ENCODE measurements at regions not wholly inside any gene's neighbourhood (a gene's known extent, or its start where the extent isn't known, plus 50 kb on each side); places are given as distances from the start of the nearest gene placed in this dataset.

DNA sequence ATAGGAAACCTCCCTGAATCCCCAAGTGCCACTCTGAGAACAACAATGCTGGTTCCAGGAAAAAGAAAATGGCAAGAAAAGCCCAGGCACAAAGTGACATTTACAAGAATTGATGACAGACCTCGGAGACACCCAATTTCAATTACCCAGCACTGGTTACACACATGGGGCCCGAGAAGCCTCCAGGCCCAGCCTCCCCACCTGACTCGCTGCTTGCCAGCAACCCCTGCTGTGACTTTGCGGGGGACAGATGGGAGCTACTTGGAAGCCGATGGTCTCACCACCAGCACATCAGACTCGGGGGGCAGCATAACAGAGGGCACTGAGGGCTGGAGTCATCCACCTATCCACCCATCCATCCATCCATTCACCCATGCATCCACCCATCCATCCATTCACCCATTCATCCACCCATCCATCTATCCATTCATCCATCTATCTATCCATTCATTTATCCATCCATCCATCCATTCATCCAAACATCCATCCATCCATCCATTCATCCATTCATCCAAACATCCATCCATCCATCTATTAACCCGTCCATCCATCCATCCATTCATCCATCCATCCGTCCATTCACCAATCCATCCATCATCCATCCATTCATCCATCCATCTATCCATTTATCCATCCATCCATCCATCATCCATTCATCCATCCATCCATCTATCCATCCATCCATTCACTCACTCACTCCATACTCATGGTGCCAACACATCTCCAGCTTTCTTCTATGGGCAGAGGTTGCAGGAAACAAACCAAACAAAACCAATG, 567.6 kb downstream of the BRD1 start:
- TF ChIP-seq, protein P1, sequence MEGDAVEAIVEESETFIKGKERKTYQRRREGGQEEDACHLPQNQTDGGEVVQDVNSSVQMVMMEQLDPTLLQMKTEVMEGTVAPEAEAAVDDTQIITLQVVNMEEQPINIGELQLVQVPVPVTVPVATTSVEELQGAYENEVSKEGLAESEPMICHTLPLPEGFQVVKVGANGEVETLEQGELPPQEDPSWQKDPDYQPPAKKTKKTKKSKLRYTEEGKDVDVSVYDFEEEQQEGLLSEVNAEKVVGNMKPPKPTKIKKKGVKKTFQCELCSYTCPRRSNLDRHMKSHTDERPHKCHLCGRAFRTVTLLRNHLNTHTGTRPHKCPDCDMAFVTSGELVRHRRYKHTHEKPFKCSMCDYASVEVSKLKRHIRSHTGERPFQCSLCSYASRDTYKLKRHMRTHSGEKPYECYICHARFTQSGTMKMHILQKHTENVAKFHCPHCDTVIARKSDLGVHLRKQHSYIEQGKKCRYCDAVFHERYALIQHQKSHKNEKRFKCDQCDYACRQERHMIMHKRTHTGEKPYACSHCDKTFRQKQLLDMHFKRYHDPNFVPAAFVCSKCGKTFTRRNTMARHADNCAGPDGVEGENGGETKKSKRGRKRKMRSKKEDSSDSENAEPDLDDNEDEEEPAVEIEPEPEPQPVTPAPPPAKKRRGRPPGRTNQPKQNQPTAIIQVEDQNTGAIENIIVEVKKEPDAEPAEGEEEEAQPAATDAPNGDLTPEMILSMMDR (IDR thresholded peaks at IDR 0.05; ENCODE audit: insufficient read depth, low read length) = no peak
- TF ChIP-seq POLR2AphosphoS5 (IDR thresholded peaks at IDR 0.05; ENCODE audit: low read depth) (no peak), GABPA (IDR thresholded peaks at IDR 0.05; ENCODE audit: low read depth) (no peak)

Data from HL-60 (cell line).